GM21360 (cell line): ENCODE measurements at regions not wholly inside any gene's neighbourhood (a gene's known extent, or its start where the extent isn't known, plus 50 kb on each side); places are given as distances from the start of the nearest gene placed in this dataset.
"Not testable (repeated sequence)": the region's sequence is repeated elsewhere in the genome, so short reads cannot be mapped to it uniquely, and the experiment has no call there.

Experiments used
- ATAC-seq: cut with Tn5 transposase; IDR thresholded peaks from one replicate; pipeline ENCODE4 v1.9.1; 2021; ENCODE audit warnings: mild to moderate bottlenecking, moderate library complexity; ENCODE audit not compliant: unreplicated experiment

- no peak for ATAC-seq
Observed at GRCh38 chr1:4460651-4461050, 193.8 kb upstream of the AJAP1 start.

- no peak for ATAC-seq
Observed at GRCh38 chr1:4461726-4462290, 192.6 kb upstream of the AJAP1 start.

DNA sequence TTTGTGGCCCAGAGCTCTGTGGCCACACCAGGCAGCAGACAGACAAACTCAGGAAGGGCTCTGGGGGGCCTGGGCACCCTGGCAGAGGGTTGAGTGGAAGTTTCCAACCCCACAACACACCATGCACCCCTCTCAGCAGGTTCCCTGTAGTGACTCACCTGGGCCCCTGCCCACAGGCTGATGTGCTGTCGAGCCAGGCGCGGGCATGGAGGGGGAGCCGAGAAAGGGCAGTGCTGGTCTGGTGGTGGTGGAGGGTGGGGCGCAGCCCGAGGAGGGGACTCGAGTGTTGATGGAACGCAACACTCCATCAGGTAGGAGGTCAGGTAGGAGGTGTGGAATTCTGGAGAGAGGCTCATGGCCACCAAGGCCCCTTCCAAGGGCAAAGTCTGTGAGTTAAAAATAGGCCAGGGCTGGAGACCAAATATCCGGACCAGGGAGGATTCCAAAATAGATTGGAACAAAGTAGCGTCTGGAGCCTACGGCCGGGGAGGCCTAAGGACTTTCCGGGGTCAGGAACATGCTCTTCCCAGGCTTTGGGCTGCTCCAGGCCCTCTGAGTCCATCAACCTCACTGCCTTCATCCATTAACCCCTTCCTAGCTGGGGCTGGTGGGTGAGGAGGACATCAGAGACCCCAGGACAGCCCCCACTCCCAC, 191.5 kb upstream of the AJAP1 start:
- ATAC-seq = no peak

DNA sequence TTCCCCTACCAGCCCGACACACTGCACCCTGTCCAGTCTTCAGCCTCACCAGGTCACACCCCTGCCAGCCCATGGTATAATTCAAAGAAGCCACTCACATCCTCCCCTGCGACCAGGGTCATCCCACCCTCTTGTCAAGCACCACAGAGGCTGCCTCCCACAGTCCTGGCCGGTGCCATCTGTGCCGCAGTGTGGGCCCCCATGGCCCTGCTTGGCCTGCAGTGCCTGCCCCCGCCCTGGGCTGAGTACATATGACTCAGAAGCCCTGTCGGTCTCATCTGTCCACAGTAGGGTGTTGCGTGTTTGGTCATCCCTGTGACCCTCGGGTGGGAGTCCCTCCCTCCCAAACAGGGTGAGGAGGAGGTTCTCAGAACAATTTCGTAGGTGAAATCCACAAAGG, 190.8 kb upstream of the AJAP1 start:
- no peak for ATAC-seq

DNA sequence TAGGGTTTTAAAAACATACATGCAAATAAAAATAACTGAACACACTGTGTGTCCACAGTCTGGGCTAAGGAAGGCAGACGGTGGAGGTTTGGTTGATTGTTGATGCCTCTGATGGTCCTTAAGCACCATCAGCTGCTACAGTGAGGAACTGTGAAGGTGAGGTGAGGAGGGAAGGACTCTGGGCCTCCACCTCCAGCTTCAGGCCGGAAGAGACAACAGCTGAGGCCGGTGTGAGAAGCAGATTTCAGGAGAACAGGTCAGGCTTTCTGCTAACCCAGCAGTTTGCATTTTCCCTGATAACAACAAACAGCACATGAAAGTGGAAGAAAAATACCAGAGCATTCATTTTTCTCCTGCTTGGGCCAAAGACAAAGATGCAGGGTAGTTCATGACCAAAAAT, 189.9 kb upstream of the AJAP1 start:
- no peak for ATAC-seq

DNA sequence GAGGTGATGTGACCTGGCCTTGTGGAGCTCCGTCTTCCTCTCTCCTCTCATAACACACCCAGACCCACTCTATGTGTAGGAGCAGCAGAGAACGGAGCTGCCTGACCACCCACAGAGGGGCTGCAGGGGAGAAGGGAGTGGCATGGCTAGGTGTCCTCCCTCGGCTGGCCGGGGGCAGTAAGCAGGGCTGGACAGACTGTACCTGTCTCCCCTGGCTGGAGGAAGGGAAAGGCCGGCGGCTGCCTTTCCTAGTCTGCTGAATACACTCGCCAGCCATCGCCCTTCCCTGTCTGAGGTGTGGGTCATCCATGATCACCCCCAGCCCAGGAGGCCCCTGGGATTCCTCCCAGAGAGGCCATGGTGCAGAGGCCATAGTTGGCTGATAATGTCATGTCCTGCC, 187.2 kb upstream of the AJAP1 start:
- no peak for ATAC-seq

DNA sequence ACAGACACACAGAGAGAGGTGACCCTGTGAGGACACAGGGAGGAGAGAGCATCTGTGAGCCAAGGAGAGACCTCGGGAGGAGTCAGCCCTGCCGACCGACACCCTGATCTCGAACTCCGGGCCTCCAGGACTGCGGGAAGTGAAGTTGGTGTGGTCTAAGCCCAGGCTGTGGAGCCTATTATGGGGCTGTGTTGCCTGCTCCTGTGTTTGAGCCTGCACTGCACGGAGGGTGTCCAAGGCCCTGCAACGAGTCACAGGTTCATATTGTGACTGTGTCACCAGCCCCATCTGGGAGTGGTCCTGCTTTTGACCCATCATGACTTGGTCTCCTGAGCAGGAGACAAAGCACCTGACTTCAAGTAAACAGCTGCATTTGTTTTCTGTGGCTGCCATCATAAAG, 186.0 kb upstream of the AJAP1 start:
- ATAC-seq = no peak

- no peak for ATAC-seq
Observed at GRCh38 chr1:4468804-4469514, 185.4 kb upstream of the AJAP1 start.

DNA sequence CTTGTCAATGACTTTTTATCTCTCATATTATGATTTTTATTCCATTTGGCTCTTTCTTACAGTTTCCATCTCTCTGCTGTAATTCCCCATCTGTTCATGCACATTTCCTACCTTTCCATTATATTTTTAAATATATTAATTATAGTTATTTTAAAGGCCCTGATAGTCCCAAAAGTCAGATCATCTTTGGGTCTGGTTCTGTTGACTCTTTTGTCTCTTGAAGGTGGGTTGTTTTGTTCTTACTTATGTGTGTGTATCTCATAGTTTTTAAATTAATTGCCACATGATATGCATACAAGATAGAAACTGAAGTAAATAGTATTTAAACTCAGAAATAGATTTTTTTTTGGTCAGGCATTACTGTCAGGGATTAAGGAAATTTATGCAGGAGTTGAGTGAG, 178.0 kb upstream of the AJAP1 start:
- no peak for ATAC-seq

GRCh38 chr1:4481451-4481850, 173.0 kb upstream of the AJAP1 start:
- ATAC-seq = no peak

- no peak for ATAC-seq
Observed at GRCh38 chr1:4482526-4482925, 171.9 kb upstream of the AJAP1 start.

- no peak for ATAC-seq
Observed at GRCh38 chr1:4483021-4483625, 171.3 kb upstream of the AJAP1 start.

DNA sequence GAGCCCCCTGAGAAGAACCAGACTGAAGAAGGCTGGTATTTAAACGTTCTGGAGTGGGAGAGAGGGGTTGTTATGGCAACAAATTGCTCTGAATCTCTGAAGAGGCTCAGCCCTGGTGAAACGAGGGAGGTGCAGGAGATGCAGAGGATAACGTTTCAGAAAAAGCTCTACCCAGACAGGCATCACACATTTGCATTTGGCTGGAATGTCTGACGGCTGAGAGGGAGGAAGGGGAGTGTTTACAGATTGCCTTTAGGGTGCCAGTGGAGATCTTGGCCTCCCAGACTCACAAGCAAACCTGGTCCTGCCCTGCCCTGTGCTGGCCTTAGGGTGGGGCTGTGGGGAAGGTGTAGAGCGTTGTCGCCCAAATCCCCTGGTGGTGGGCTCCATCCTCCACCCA, 169.0 kb upstream of the AJAP1 start:
- ATAC-seq = no peak

DNA sequence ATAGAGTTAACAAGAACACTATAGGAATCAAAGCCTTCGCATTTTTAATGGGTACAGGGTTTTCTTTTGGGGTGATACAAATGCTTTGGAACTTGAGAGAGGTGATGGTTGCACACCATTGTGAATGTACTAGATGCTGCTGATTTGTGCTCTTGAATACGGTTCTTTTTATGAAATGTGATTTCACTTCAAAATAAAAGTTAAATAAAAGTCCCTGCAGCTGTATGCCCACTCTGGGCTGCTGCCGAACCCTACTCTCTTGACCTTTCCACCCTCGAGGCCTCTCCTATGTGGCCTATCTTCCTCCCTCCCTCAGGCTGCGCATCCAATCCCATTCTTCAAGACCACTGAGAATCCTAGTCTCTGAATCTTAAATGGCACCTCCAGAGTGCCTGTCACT, 168.5 kb upstream of the AJAP1 start:
- no peak for ATAC-seq

DNA sequence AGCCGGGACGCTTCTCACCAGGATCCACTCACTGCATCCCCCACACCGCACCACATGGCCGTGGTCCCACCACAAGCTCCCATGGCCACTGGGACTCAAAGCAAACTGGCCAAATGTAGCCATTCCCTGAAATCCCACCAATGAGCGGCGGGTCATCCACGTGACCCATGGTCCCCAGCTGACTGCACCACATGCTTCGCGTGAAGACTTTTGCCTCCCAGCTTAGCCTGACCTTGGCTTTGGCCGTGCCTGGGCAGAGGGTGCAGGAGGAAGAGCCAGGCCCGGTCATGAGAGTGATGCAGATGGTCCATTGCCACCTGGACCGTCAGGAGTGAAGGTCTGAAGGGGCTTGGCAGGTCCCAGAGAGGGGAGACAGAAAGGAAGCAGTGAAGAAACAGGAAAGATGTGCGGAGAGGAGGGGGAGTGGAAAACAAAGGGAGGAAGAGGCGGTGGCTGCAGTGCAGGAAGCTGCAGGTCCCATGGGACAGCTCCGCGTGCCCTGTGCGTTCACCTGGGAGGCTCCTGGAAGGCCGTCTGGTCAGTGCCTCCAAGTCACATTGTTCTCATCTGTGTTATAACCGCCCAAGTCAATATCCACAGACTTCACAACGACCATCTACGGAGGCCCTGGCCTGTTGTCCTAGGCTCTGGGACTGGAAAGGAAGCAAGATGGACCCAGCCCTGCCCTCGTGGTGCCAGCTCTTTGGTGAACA, 167.8 kb upstream of the AJAP1 start:
- no peak for ATAC-seq

- no peak for ATAC-seq
Observed at GRCh38 chr1:4488018-4488417, 166.4 kb upstream of the AJAP1 start.

DNA sequence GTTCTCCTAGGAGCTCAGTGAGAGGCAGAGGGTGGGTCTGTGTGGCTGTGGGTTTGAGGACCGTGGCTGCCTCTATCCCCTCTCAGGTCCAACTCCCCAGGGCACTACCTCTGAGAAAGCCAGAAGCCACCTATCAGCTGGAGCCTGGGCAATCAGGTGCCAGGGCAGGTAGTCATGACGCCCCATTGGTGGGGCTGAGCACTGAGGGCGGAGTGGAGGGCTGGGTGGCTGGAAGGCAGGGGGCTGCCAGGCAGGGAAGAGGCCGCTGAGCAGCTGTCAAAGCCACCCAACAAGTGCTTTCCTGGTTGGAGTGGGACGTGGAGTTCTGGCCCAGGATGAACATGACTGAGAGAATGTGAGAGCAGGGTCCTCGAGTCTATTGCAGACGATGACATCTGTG, 164.9 kb upstream of the AJAP1 start:
- ATAC-seq = no peak

- ATAC-seq = not testable (repeated sequence)
Observed at GRCh38 chr1:4489992-4490391, 164.4 kb upstream of the AJAP1 start.

GRCh38 chr1:4494027-4494426, 160.4 kb upstream of the AJAP1 start:
- no peak for ATAC-seq

DNA sequence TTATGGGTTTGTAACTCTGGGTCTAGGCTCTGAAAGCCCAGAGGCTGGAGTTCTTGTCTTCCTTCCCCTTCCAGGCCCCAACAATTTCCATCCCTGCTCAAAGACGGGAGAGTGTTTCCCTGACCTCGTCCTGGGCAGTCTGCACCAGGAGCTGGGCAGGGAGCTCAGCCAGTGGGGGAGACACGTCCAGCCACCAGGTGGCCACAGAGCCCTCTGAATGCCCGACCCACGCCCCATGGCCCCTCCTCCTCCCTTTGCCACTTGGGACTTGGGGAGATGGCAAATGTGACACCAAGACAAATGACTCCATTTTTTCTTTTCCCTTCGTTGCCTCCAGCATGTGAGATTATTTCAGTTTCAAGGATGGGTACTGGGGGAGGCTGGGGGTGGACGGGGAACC, 159.9 kb upstream of the AJAP1 start:
- no peak for ATAC-seq

DNA sequence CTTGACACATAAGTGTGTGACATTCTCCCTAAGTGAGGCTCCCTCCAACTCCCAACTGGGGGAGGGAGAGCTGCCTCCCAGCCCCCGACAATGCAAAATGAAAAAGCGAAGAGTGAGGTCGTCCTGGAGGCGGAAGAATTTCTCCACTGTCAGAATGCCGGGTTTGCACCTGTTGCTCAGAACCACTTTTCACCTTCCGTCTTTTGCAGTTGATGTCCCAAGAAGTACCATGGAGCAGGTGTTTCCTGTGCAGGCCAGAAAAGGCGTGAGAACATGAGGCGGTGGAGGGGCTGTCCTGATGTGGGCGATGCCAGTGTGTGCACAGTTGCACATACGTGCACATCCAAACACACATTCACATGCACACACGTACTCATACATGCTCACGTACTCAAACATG, 158.6 kb upstream of the AJAP1 start:
- no peak for ATAC-seq

DNA sequence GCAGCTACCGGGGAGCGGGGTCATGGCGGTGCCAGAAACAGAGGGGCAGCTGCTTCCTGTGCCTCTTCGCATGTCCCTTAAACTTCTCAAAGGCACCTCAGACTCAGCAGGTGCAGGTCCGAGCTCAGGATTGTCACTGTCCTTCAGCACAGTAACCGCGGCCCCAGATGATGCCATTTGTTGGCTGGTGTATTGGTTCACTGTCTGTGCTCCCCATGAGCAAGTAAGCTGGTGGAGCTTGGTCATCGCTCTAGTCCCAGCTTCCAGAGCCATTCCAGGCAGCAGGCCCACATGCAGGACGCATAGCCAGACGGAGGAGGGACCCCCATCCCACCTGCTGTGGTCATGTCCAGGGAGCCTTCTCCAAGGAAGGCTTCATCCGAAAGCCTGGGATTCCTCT, 154.0 kb upstream of the AJAP1 start:
- no peak for ATAC-seq
